GM11168 (cell line): ENCODE measurements at regions not wholly inside any gene's neighbourhood (a gene's known extent, or its start where the extent isn't known, plus 50 kb on each side); places are given as distances from the start of the nearest gene placed in this dataset.

Experiments
- in situ Hi-C: fragments of 300-500 bp; cut with MboI; formaldehyde crosslinking; loops from one replicate; pipeline ENCODE4 v1.12.0; 2022; ENCODE audit warnings: low sequenced_read_pairs; ENCODE audit not compliant: unreplicated experiment

GRCh38 chr11:16685914-16686313 is 52.5 kb upstream of the C11orf58 start:
- in situ Hi-C loops: no loop called here

DNA sequence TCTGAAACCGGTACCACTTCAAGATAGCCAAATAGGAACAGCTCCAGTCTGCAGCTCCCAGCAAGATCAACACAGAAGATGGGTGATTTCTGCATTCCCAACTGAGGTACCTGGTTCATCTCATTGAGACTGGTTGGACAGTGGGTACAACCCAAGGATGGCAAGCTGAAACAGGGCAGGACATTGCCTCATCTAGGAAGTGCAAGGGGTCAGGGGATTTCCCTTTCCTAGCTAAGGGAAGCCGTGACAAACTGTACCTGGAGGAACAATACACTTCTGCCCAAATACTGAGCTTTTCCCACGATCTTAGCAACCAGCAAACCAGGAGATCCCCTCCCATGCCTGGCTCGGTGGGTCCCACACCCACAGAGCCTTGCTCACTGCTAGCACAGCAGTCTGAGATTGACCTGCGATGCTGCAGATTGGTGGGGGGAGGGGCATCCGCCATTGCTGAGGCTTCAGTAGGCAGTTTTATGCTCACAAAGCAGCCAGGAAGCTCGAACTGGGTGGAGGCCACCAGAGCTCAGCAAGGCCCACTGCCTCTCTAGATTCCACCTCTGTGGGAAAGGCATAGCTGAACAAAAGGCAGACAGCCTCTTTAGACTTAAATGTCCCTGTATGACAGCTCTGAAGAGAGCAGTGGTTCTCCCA is 59.9 kb upstream of the C11orf58 start:
- in situ Hi-C loops: no loop called here

- in situ Hi-C loops: no loop called here
Measured at GRCh38 chr11:16669799-16670415, 68.5 kb upstream of the C11orf58 start.

DNA sequence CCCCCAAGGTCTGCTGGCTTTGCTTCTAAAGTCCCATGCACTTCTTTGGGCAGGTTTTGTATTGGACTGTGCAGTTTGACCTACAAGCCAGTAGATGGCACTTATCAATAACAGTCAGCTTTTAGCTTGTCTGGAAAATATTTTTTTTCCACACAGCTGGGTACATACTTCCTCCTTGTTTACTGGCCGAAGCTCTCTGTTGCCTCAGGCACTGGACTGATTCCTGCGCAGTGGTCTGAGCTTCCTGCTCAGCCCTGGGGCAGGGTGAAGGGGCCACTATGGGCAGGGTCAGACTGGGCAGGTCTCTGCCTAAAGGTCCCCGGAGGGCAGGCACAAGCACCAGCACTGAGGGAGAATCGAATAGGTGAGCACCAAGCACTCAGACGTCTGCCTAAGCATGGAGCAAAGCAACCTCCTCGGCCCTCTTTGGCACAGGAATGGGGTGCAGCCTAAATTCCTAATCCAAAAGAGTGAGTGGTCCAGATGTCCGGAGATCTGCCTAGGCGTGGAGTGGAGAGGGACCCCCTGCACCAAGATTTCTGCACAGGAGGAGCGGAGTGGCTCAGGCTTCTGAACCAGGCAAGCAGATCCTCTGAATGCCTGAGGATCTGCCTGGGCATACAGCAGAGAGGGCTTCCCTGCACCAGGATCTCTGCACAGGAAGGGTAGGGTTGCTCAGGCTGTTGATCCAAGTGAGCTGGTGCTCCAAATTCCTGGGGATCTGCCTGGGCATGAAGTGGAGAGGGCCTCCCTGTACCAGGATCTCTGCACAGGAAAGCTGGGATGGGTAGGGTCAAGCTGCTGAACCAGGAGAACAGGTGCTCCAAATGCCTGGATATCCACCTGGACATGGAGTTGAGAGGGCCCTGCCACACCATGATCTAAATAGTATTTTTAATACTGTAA is 105.9 kb upstream of the C11orf58 start:
- in situ Hi-C loops: no loop called here

- in situ Hi-C loops: no loop called here
Measured at GRCh38 chr11:16630651-16631050, 107.8 kb upstream of the C11orf58 start.

- in situ Hi-C loops: no loop called here
Measured at GRCh38 chr11:16618431-16618830, 120.0 kb upstream of the C11orf58 start.

DNA sequence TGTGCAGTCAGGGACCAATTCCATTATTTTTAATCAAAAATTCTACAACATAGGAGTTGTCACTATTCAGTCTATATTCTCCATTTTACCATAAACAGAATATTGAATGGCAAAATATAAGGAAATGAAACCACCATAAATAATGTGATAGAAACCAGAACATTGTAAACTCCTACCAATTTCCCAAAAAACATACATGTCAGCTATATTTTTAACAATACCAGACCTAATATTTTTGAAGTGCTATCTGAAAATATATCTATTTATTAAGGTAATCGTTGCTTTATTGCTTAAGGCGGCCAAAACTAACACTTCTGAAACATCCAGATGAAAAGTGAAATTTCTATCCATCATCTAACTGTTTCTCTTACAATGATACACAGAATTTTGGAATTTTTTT is 123.0 kb upstream of the C11orf58 start:
- in situ Hi-C loops: no loop called here

DNA sequence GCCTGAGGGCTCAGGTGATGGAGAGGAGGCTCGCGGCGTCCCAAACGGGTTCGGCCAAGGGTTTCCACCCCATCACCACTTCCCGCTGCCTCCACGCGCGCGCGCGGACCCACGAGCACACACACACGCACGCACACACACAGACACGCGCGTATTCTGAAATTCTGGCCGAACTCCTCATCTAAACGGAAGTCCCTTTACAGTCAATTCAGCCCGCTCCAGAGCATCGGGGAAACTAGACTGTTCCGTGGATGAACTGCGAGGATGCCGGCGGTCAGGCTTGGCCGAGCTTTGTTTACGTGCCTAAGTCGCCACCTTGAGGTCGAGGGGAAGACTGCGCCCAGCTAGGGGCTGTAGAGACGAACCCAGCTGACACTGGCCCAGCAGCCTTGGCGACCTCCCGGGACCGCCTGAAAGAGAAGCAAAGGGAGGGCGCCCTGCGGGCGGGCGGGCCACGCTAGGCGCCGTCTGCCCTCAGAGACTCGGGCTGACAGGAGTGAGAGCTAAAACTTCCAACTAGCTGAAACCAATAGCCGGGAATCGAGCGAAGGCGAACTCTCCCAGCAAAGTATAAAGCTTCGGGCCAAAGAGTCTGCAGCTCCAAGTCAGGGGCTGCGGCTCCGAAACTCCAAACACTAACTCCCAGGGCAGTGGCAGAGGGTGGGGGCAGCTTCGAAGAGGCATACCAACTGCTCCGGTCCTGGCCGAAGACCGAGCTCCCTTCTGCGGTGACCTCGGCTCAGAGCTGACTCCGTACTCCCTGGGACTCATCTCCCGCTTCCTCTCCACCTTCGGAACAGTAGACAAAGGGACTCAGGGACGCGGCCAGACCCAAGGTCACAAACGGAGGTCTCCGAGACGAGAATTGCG is 124.7 kb upstream of the C11orf58 start:
- in situ Hi-C loops: no loop called here

DNA sequence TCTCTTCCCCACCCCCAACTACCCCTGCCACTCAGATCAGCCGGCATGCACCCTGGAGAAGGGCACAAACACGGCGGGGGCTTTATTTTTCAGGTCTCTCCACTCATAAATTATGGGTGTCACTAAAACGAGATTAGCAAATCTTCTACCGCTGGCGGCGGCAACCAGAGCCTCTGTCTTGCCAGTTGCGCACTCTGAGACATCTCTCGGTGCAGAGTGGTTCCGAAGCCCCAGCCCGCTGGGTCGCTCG is 125.3 kb upstream of the C11orf58 start:
- in situ Hi-C loops: no loop called here

- in situ Hi-C loops: no loop called here
Measured at GRCh38 chr11:16612566-16613261, 125.7 kb upstream of the C11orf58 start.

DNA sequence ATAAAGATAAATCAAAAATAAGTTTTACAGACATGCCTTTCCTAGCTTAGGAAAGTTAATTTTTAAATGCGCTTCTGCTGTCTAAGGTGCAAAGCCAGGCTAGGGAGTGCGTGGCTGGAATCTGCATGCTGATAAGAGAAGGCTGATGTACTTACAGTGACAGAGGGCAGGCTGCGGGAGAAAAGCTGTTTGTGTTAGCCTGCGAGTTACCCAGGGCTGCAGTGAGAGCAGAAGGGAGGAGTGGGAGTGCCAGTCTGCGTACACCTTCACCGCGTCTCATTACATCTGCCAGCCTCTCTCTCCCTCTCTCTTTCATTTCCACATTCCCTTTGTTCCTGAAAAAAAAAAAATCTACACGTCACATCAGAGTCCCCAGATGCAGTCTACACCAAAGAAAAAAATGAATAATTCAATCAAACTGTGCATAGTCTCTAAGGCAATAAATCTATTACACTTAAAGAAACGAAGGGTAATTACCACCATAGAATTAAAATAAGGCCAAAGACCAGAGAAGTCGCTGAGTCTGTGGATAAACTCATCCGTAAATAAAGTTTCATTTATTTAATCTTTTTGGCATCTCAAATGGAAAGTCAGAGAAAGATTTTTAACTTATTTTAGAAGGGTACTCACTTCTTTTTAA is 126.4 kb upstream of the C11orf58 start:
- in situ Hi-C loops: no loop called here

DNA sequence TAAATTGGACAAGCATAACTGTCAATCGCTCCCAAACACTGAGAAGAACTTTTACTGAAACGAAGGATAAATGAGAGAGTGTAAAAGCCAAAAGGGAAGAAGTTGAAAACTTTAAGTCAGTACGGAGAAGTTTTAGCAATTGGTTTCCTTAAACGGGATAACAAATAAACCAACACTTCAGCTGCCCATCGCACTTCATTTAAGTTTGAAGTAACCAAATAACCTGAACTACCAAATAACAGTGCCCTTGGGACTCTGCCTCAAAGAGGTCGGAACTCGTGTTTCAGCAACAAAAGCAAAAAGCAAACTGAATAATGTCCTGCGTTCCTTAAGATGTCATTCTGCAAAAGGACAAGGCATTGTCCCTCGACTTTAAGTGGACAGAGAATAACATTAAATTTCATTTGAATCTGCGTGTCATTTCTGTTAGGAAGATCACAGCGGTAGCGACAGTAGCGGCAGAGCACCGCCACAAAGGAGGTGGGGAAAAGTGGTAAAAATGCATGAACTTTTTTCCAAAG is 127.0 kb upstream of the C11orf58 start:
- in situ Hi-C loops: no loop called here

GRCh38 chr11:16610738-16611388 is 127.6 kb upstream of the C11orf58 start:
- in situ Hi-C loops: no loop called here

- in situ Hi-C loops: no loop called here
Measured at GRCh38 chr11:16610213-16610737, 128.2 kb upstream of the C11orf58 start.

DNA sequence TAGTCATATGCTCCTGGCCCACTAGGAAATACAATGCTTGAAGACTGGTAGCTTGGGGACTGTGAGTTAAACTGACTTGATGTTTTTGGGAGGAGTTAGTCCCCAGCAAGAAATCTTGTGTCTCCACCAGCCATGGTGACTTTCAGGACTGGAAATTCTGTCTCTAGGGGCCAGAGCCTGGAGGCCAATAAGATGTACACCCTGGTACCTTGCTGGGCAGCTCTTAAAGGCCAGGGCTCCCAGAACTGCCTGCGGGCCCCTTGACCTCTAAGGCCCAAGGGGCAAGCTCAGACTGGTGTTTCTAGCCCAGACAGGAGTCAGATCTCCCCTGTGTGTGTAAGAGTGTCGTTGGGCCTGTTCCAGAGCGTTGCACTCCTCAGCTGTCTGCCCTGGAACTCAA is 128.7 kb upstream of the C11orf58 start:
- in situ Hi-C loops: no loop called here

DNA sequence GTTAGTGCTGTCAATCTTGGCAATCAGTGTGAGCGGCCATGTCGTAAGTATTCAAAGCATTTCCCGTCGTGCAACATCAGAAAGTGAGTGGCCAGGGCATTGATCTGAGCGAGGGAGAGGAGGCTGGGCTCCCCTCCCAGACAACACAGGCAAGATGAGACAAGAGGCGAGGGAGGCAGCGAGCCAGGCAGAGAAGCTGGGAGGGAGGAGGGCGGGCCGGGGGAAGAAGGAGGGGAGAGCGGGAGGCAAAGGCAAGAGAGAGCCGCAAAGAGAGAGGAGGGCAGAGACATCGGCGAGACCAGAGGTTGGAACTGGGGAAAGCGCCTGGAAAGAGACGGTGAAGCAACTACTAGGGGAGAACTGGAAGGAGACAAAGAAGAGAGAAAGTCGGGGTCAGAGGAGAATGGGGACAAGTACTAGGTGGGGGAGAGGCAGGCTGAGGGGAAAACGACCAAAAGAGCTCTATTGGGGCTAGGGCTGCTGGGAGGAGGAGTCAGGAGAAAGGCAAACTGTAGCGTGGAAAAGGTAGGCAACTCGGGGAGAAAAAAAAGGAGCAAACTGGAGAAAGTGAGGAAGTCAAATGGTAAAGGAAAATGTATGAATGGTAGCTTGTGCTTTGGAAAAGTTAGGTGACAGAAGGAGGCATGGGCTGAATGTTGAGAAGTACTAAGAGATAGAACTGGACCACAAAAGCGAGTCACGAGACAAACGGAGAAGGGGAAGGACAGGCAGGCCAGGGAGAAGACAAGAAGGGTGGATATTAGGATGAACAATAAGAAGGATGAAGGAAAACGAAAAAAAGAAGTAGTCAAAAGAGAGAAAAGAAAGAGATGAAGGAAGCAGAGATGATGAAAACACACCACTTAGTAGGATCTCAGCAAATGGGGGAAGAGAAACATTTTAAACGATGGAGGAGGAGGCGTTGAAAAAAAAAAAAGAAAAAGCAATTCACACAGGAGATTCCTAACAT is 130.5 kb upstream of the C11orf58 start:
- in situ Hi-C loops: no loop called here
